Stimulated activated CD4-positive, alpha-beta T cell treated with anti-CD3 and anti-CD28 coated beads, Interleukin-1b, Interleukin-23, amount 100 ng/mL, for 48 hours (primary cell): ENCODE measurements at regions not wholly inside any gene's neighbourhood (a gene's known extent, or its start where the extent isn't known, plus 50 kb on each side); places are given as distances from the start of the nearest gene placed in this dataset.
"Not testable (repeated sequence)": the region's sequence is repeated elsewhere in the genome, so short reads cannot be mapped to it uniquely, and the experiment has no call there.

ENCODE experiments used
- DNase-seq: peaks from one replicate; pipeline ENCODE4 v3.0.0-alpha.2; 2020

- DNase-seq = no peak
Measured at GRCh38 chr10:121339114-121339513, 259.1 kb downstream of the FGFR2 start.

- DNase-seq = no peak
Measured at GRCh38 chr10:121340271-121340831, 257.9 kb downstream of the FGFR2 start.

- no peak for DNase-seq
Measured at GRCh38 chr10:121351540-121351939, 246.7 kb downstream of the FGFR2 start.

GRCh38 chr10:121352231-121352855 is 245.9 kb downstream of the FGFR2 start:
- DNase-seq = no peak

GRCh38 chr10:121355161-121355560 is 243.1 kb downstream of the FGFR2 start:
- DNase-seq = no peak

- no peak for DNase-seq
Measured at GRCh38 chr10:121356183-121356582, 242.1 kb downstream of the FGFR2 start.

GRCh38 chr10:121357401-121357800 is 240.8 kb downstream of the FGFR2 start:
- no peak for DNase-seq

GRCh38 chr10:121362026-121362425 is 236.2 kb downstream of the FGFR2 start:
- DNase-seq = no peak

- no peak for DNase-seq
Measured at GRCh38 chr10:121365566-121365965, 232.7 kb downstream of the FGFR2 start.

- DNase-seq = no peak
Measured at GRCh38 chr10:121368347-121369025, 229.8 kb downstream of the FGFR2 start.

GRCh38 chr10:121369616-121370015 is 228.6 kb downstream of the FGFR2 start:
- DNase-seq = no peak

GRCh38 chr10:121371836-121372235 is 226.4 kb downstream of the FGFR2 start:
- no peak for DNase-seq

- DNase-seq = no peak
Measured at GRCh38 chr10:121373411-121373810, 224.8 kb downstream of the FGFR2 start.

- DNase-seq = no peak
Measured at GRCh38 chr10:121374121-121374520, 224.1 kb downstream of the FGFR2 start.

- DNase-seq = no peak
Measured at GRCh38 chr10:121375172-121375571, 223.1 kb downstream of the FGFR2 start.

GRCh38 chr10:121378251-121378801 is 219.9 kb downstream of the FGFR2 start:
- no peak for DNase-seq

- no peak for DNase-seq
Measured at GRCh38 chr10:121379013-121379412, 219.2 kb downstream of the FGFR2 start.

- DNase-seq = no peak
Measured at GRCh38 chr10:121380211-121380610, 218.0 kb downstream of the FGFR2 start.

GRCh38 chr10:121382029-121382520 is 216.2 kb downstream of the FGFR2 start:
- DNase-seq = not testable (repeated sequence)

GRCh38 chr10:121385136-121385535 is 213.1 kb downstream of the FGFR2 start:
- no peak for DNase-seq

GRCh38 chr10:121392657-121393056 is 205.6 kb downstream of the FGFR2 start:
- no peak for DNase-seq

- no peak for DNase-seq
Measured at GRCh38 chr10:121393522-121393921, 204.7 kb downstream of the FGFR2 start.

- not testable (repeated sequence) for DNase-seq
Measured at GRCh38 chr10:121400507-121400906, 197.7 kb downstream of the FGFR2 start.

- DNase-seq = no peak
Measured at GRCh38 chr10:121403527-121403926, 194.7 kb downstream of the FGFR2 start.
